ENCODE measurements at regions not wholly inside any gene's neighbourhood (a gene's known extent, or its start where the extent isn't known, plus 50 kb on each side); places are given as distances from the start of the nearest gene placed in this dataset.

- DNase-seq (ENCODE audit: low read depth), result no peak
- no peak overlapping the region for H3K4me3 ChIP-seq (ENCODE audit: low read depth, low read length)
- TF ChIP-seq CTCF (conservative IDR thresholded peaks at IDR 0.05; ENCODE audit: low read depth, low read length), result no peak
These were observed 355.8 kb upstream of the RGS6 start for GRCh38 chr14:71576472-71576871.

- TF ChIP-seq CTCF (conservative IDR thresholded peaks at IDR 0.05; ENCODE audit: low read depth, low read length), result no peak
- DNase-seq (ENCODE audit: low read depth), result peak; percentile 30
- no peak overlapping the region for H3K4me3 ChIP-seq (ENCODE audit: low read depth, low read length)
These were observed 352.9 kb upstream of the RGS6 start for GRCh38 chr14:71579331-71579730.

- no peak overlapping the region for H3K4me3 ChIP-seq (ENCODE audit: low read depth, low read length)
- peak; percentile 78 for DNase-seq (ENCODE audit: low read depth)
- no peak for TF ChIP-seq CTCF (conservative IDR thresholded peaks at IDR 0.05; ENCODE audit: low read depth, low read length)
These were observed 349.5 kb upstream of the RGS6 start for GRCh38 chr14:71582705-71583104.

GRCh38 chr14:71583194-71583593 lies 349.0 kb upstream of the RGS6 start:
- no peak overlapping the region for H3K4me3 ChIP-seq (ENCODE audit: low read depth, low read length)
- DNase-seq (ENCODE audit: low read depth), result peak; percentile 29
- TF ChIP-seq CTCF (conservative IDR thresholded peaks at IDR 0.05; ENCODE audit: low read depth, low read length), result no peak

GRCh38 chr14:71583705-71584104 lies 348.5 kb upstream of the RGS6 start:
- TF ChIP-seq CTCF (conservative IDR thresholded peaks at IDR 0.05; ENCODE audit: low read depth, low read length), result no peak

GRCh38 chr14:71585361-71585760 lies 346.9 kb upstream of the RGS6 start:
- DNase-seq (ENCODE audit: low read depth), result no peak
- H3K4me3 ChIP-seq (ENCODE audit: low read depth, low read length), result no peak overlapping the region

More at GRCh38 chr14:71583705-71584104, 348.5 kb upstream of the RGS6 start:
- no peak for DNase-seq (ENCODE audit: low read depth)
- H3K4me3 ChIP-seq (ENCODE audit: low read depth, low read length), result no peak overlapping the region

More at GRCh38 chr14:71585361-71585760, 346.9 kb upstream of the RGS6 start:
- no peak for TF ChIP-seq CTCF (conservative IDR thresholded peaks at IDR 0.05; ENCODE audit: low read depth, low read length)

Measured in choroid plexus epithelial cell (primary cell).